ENCODE measurements at regions not wholly inside any gene's neighbourhood (a gene's known extent, or its start where the extent isn't known, plus 50 kb on each side); places are given as distances from the start of the nearest gene placed in this dataset.

GRCh38 chr13:48885027-48885395 lies 90.7 kb upstream of the FNDC3A start:
- Histone ChIP-seq H3K4me3 (replicated peaks; ENCODE audit: insufficient read depth, low read length) (no peak overlapping the region), H3K27ac (replicated peaks) (no peak overlapping the region), H3K27me3 (ENCODE audit: insufficient read depth, poor library complexity, severe bottlenecking) (no peaks in the 10 kb centered on the region)
- no peak for TF ChIP-seq REST (IDR thresholded peaks at IDR 0.05; ENCODE audit: insufficient replicate concordance, low read depth)
- no peak for TF ChIP-seq POLR2AphosphoS5 (IDR thresholded peaks at IDR 0.05; ENCODE audit: low read depth)
- no peak for TF ChIP-seq CTCF (IDR thresholded peaks at IDR 0.05; ENCODE audit: insufficient read depth, low read length)
- no peak for TF ChIP-seq SPI1 (IDR thresholded peaks at IDR 0.05; ENCODE audit: borderline replicate concordance, low read depth)
- TF ChIP-seq GABPA (IDR thresholded peaks at IDR 0.05; ENCODE audit: low read depth) = no peak
- DNase-seq (ENCODE audit: low read depth in 1 of 2, low spot score in 1 of 2) = no peak

GRCh38 chr13:48888613-48889012 lies 87.1 kb upstream of the FNDC3A start:
- no peak for TF ChIP-seq CTCF (IDR thresholded peaks at IDR 0.05; ENCODE audit: insufficient read depth, low read length)
- no peak for DNase-seq (ENCODE audit: low read depth in 1 of 2, low spot score in 1 of 2)
- no peak overlapping the region for H3K4me3 ChIP-seq (replicated peaks; ENCODE audit: insufficient read depth, low read length)
- H3K27ac ChIP-seq (replicated peaks) = no peak overlapping the region
- H3K27me3 ChIP-seq (ENCODE audit: insufficient read depth, poor library complexity, severe bottlenecking) = no peaks in the 10 kb centered on the region

DNA sequence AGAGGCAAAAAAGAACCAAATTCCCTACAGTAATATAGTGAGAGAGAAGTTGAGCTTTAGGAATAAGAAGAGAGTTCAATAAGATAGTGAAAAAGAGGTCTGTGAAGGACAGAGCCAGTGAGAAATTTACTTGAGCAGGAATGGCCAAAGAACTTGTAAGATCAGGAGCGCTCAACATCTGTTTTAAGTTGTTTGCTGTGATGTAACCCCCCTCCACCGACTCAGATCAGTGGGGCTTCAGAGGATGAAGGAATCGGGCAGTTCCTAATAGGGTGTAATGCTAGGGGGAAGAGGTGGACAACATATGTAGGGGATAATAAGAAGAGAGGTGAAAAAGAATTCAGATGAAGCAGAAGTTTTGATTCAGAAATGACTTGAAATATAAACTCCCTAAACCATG lies 85.3 kb upstream of the FNDC3A start:
- TF ChIP-seq SPI1 (IDR thresholded peaks at IDR 0.05; ENCODE audit: borderline replicate concordance, low read depth) (no peak), REST (IDR thresholded peaks at IDR 0.05; ENCODE audit: insufficient replicate concordance, low read depth) (no peak), CTCF (IDR thresholded peaks at IDR 0.05; ENCODE audit: insufficient read depth, low read length) (no peak), GABPA (IDR thresholded peaks at IDR 0.05; ENCODE audit: low read depth) (no peak), POLR2AphosphoS5 (IDR thresholded peaks at IDR 0.05; ENCODE audit: low read depth) (no peak)
- no peaks in the 10 kb centered on the region for H3K27me3 ChIP-seq (ENCODE audit: insufficient read depth, poor library complexity, severe bottlenecking)
- DNase-seq (ENCODE audit: low read depth in 1 of 2, low spot score in 1 of 2) = no peak
- no peak overlapping the region for H3K27ac ChIP-seq (replicated peaks)
- H3K4me3 ChIP-seq (replicated peaks; ENCODE audit: insufficient read depth, low read length) = no peak overlapping the region

GRCh38 chr13:48891586-48891985 lies 84.1 kb upstream of the FNDC3A start:
- H3K4me3 ChIP-seq (replicated peaks; ENCODE audit: insufficient read depth, low read length) = no peak overlapping the region

More at GRCh38 chr13:48891586-48891985, 84.1 kb upstream of the FNDC3A start:
- H3K27me3 ChIP-seq (ENCODE audit: insufficient read depth, poor library complexity, severe bottlenecking) = no peaks in the 10 kb centered on the region
- H3K27ac ChIP-seq (replicated peaks) = no peak overlapping the region
- TF ChIP-seq REST (IDR thresholded peaks at IDR 0.05; ENCODE audit: insufficient replicate concordance, low read depth) (no peak), POLR2AphosphoS5 (IDR thresholded peaks at IDR 0.05; ENCODE audit: low read depth) (no peak), GABPA (IDR thresholded peaks at IDR 0.05; ENCODE audit: low read depth) (no peak), CTCF (IDR thresholded peaks at IDR 0.05; ENCODE audit: insufficient read depth, low read length) (no peak), SPI1 (IDR thresholded peaks at IDR 0.05; ENCODE audit: borderline replicate concordance, low read depth) (no peak)
- no peak for DNase-seq (ENCODE audit: low read depth in 1 of 2, low spot score in 1 of 2)

Data from HL-60 (cell line).